HepG2 (cell line): ENCODE measurements at regions not wholly inside any gene's neighbourhood (a gene's known extent, or its start where the extent isn't known, plus 50 kb on each side); places are given as distances from the start of the nearest gene placed in this dataset.

ENCODE experiments used
- ATAC-seq: fragments of 200-7000 bp; cut with Tn5 transposase; 3 replicates; pipeline ENCODE4 v1.9.1; 2020; ENCODE audit warnings: mild to moderate bottlenecking, moderate library complexity
- BruUV-seq: library from RNA; stranded (reverse); fragments of 400-500 nt; replicated peaks from 2 replicates; lab custom pipeline; 2021; lab: Mats Ljungman, UMichigan
- CTCF ChIA-PET: fragments of 300-600 bp; formaldehyde crosslinking; extraction: SDS; loops from one replicate; lab custom pipeline; 2021; ENCODE audit warnings: low total read pairs, inconsistent platforms, low intra/inter-chr PET ratio; lab: Yijun Ruan, JAX
- POLR2A ChIA-PET: fragments of 350-600 bp; sonication (Branson Sonifier 250); formaldehyde crosslinking; loops from one replicate; lab custom pipeline; 2020; ENCODE audit warnings: antibody characterized with exemption, inconsistent platforms; lab: Yijun Ruan, JAX
- DNase-seq: peaks from one replicate; pipeline ENCODE4 v3.0.0-alpha.2; 2015; ENCODE audit warnings: low spot score
- FAIRE-seq: peaks from 3 replicates; lab custom pipeline; 2011; peaks lifted over from hg19 to GRCh38; lab: Jason Lieb, UNC
- H2AFZ ChIP-seq: one replicate; pipeline ENCODE4 v1.6.1; 2011; ENCODE audit warnings: low read length, inconsistent platforms
- H3K27ac ChIP-seq: fragments of 300-600 bp; 3 replicates; pipeline ENCODE4 v1.8.0; 2011; ENCODE audit warnings: mixed run types, mild to moderate bottlenecking, mixed read lengths, low read length, inconsistent platforms; ENCODE audit not compliant: insufficient read depth; ENCODE audit errors: extremely low read length
- H3K27me3 ChIP-seq, 2 experiments: fragments of 200-600 bp in 1 of 2; 2 replicates in 1 of 2; 3 replicates in 1 of 2; pipeline versions ENCODE4 v1.6.0 to v1.8.0; 2011; ENCODE audit warnings: low read length in 2 of 2, mild to moderate bottlenecking in 2 of 2, moderate library complexity in 2 of 2, inconsistent platforms in 1 of 2; ENCODE audit not compliant: insufficient read depth in 2 of 2, control insufficient read depth in 1 of 2
- H3K36me3 ChIP-seq, 2 experiments: fragments of 200-600 bp in 1 of 2; replicated peaks in 1 of 2; 2 replicates in 1 of 2; 3 replicates in 1 of 2; pipeline versions ENCODE4 v1.5.1 to v1.8.0; 2011; ENCODE audit warnings: low read length in 2 of 2, inconsistent platforms in 1 of 2; ENCODE audit not compliant: insufficient read depth in 2 of 2, control insufficient read depth in 1 of 2
- H3K4me1 ChIP-seq: 2 replicates; pipeline ENCODE4 v1.5.1; 2012; ENCODE audit warnings: low read length, inconsistent platforms; ENCODE audit not compliant: insufficient read depth
- H3K4me2 ChIP-seq: 2 replicates; pipeline ENCODE4 v1.6.0; 2011; ENCODE audit warnings: low read depth, low read length, inconsistent platforms
- H3K4me3 ChIP-seq, 3 experiments: fragments of 200-600 bp in 1 of 3; sonication (generic), shearing (Covaris generic) in 1 of 3; replicated peaks in 1 of 3; 2 replicates each; pipeline ENCODE4 v1.5.1; 2011 to 2016; ENCODE audit warnings: low read length in 3 of 3, inconsistent platforms in 2 of 3, low read depth in 2 of 3, mild to moderate bottlenecking in 2 of 3, control low read depth in 1 of 3, mixed read lengths in 1 of 3; ENCODE audit not compliant: insufficient read depth in 1 of 3
- H3K79me2 ChIP-seq: one replicate; pipeline ENCODE4 v1.6.1; 2011; ENCODE audit warnings: low read length, inconsistent platforms; ENCODE audit not compliant: insufficient read depth
- H3K9ac ChIP-seq: 2 replicates; pipeline ENCODE4 v1.6.0; 2011; ENCODE audit warnings: mild to moderate bottlenecking, low read depth, low read length, inconsistent platforms; ENCODE audit not compliant: insufficient read depth
- H3K9me3 ChIP-seq: 2 replicates; pipeline ENCODE4 v1.5.1; 2012; ENCODE audit warnings: mild to moderate bottlenecking, low read length
- H4K20me1 ChIP-seq: 2 replicates; pipeline ENCODE4 v1.6.0; 2011; ENCODE audit warnings: inconsistent platforms, mild to moderate bottlenecking, low read length, moderate library complexity; ENCODE audit not compliant: insufficient read depth
- ATF7 ChIP-seq, 2 experiments: fragments of 450-650 bp in 1 of 2; sonication (generic) in 1 of 2; formaldehyde crosslinking in 1 of 2; IDR thresholded peaks; 2 replicates each; pipeline versions ENCODE4 v1.4.0 to v1.6.1; 2016 to 2020; ENCODE audit warnings: antibody characterized with exemption in 1 of 2, mild to moderate bottlenecking in 1 of 2, missing genetic modification reagents in 1 of 2
- KLF13 ChIP-seq: sonication (generic); formaldehyde crosslinking; IDR thresholded peaks from 2 replicates; pipeline ENCODE4 v1.4.0; 2020; ENCODE audit warnings: mild to moderate bottlenecking, missing genetic modification reagents
- NFE2L1 ChIP-seq: sonication (generic); formaldehyde crosslinking; IDR thresholded peaks from 2 replicates; pipeline ENCODE4 v1.4.0; 2020; ENCODE audit warnings: missing genetic modification reagents, mild to moderate bottlenecking, borderline replicate concordance
- PHF8 ChIP-seq: sonication (generic); formaldehyde crosslinking; IDR thresholded peaks from 2 replicates; pipeline ENCODE4 v1.5.0; 2020; ENCODE audit warnings: missing genetic modification reagents
- SMYD3 ChIP-seq: sonication (generic); formaldehyde crosslinking; IDR thresholded peaks from 2 replicates; pipeline ENCODE4 v1.8.1; 2023; ENCODE audit warnings: mild to moderate bottlenecking, missing genetic modification reagents
- ZFAT ChIP-seq: sonication (generic); formaldehyde crosslinking; conservative IDR thresholded peaks from 2 replicates; pipeline ENCODE4 v1.8.1; 2023; ENCODE audit warnings: missing genetic modification reagents, inconsistent platforms
- ZNF616 ChIP-seq: sonication (generic); formaldehyde crosslinking; IDR thresholded peaks from 2 replicates; pipeline ENCODE4 v1.5.0; 2020; ENCODE audit warnings: low read depth, mild to moderate bottlenecking, missing genetic modification reagents
- ZNF737 ChIP-seq: sonication (generic); formaldehyde crosslinking; IDR thresholded peaks from 2 replicates; pipeline ENCODE4 v1.5.0; 2020; ENCODE audit warnings: missing genetic modification reagents, mild to moderate bottlenecking, borderline replicate concordance
- WGBS: methylation state at CpG from one replicate; pipeline ENCODE4 v1.1.6; 2017; ENCODE audit warnings: low lambda C conversion rate; 5-methylcytosine and 5-hydroxymethylcytosine counted together
- in situ Hi-C: cut with HindIII; loops from 2 replicates; pipeline ENCODE4 v1.10.0; 2017; ENCODE audit warnings: low pct_unique_long_range_greater_than_20kb; ENCODE audit not compliant: extremely low pct_ligation_motif_present
- intact Hi-C: fragments of 100-400 bp; cut with micrococcal nuclease; formaldehyde crosslinking; loops from one replicate; pipeline ENCODE4 v1.10.0; 2022; ENCODE audit not compliant: unreplicated experiment
- TF ChIP-seq, protein P1 (sequence below): sonication (generic); formaldehyde crosslinking; IDR thresholded peaks from 2 replicates; pipeline ENCODE4 v1.4.0; 2020; ENCODE audit warnings: missing genetic modification reagents
- TF ChIP-seq, protein P2 (sequence below): sonication (generic); formaldehyde crosslinking; IDR thresholded peaks from 2 replicates; pipeline ENCODE4 v1.4.0; 2020; ENCODE audit warnings: missing genetic modification reagents

DNA sequence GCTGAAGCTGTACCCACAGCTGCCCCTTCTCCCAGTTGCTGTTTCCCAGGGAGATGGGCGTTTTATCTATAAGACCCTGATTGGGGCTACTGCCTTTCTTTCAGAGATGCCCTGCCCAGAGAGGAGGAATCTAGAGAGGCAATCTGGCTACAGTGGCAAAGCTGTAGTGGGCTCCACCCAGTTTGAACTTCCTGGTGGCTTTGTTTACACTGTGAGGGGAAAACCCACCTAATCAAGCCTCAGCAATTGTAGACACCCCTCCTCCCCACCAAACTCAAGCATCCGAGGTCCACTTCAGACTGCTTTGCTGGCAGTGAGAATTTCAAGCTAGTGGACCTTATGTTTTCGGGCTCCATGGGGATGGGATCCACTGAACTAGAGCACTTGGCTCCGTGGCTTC lies 240.4 kb upstream of the AFF2 start:
- Histone ChIP-seq H3K4me3 (no peak overlapping the region), H3K4me2 (no peak overlapping the region), H3K79me2 (no peaks in the 10 kb centered on the region), H3K36me3 (no peaks in the 10 kb centered on the region), H2AFZ (no peak overlapping the region), H3K27me3 (no peaks in the 10 kb centered on the region), H4K20me1 (no peaks in the 10 kb centered on the region), H3K27ac (no peak overlapping the region), H3K9ac (no peak overlapping the region), H3K9me3 (no peaks in the 10 kb centered on the region; the same call in 1 of the 2 replicates), H3K4me1 (no peaks in the 10 kb centered on the region)
- no peak for DNase-seq
- no peak for TF ChIP-seq ZFAT (CRISPR knock-in tag)
- no peak for TF ChIP-seq ZNF616
- TF ChIP-seq KLF13 = no peak
- no peak for TF ChIP-seq PHF8
- no peak for TF ChIP-seq NFE2L1
- TF ChIP-seq, protein P1, sequence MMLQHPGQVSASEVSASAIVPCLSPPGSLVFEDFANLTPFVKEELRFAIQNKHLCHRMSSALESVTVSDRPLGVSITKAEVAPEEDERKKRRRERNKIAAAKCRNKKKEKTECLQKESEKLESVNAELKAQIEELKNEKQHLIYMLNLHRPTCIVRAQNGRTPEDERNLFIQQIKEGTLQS (CRISPR knock-in tag) = no peak
- TF ChIP-seq ATF7 (IDR thresholded peaks at IDR 0.05) = no peak
- no peak for TF ChIP-seq ATF7 (CRISPR knock-in tag; IDR thresholded peaks at IDR 0.05)
- TF ChIP-seq, protein P2, sequence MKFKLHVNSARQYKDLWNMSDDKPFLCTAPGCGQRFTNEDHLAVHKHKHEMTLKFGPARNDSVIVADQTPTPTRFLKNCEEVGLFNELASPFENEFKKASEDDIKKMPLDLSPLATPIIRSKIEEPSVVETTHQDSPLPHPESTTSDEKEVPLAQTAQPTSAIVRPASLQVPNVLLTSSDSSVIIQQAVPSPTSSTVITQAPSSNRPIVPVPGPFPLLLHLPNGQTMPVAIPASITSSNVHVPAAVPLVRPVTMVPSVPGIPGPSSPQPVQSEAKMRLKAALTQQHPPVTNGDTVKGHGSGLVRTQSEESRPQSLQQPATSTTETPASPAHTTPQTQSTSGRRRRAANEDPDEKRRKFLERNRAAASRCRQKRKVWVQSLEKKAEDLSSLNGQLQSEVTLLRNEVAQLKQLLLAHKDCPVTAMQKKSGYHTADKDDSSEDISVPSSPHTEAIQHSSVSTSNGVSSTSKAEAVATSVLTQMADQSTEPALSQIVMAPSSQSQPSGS = no peak
- TF ChIP-seq SMYD3 = no peak
- no peak for TF ChIP-seq ZNF737 (CRISPR knock-in tag)
- ChIA-PET CTCF (no interaction called here), POLR2A (no interaction called here)
- 0% methylated on average over 2 of the region's 4 CpGs for WGBS
- ATAC-seq = no peak
- FAIRE-seq = no peak
- intact Hi-C loops (no loop called here), in situ Hi-C loops (no loop called here)
- no TSS peak for BruUV-seq
